ENCODE measurements at regions not wholly inside any gene's neighbourhood (a gene's known extent, or its start where the extent isn't known, plus 50 kb on each side); places are given as distances from the start of the nearest gene placed in this dataset.

DNA sequence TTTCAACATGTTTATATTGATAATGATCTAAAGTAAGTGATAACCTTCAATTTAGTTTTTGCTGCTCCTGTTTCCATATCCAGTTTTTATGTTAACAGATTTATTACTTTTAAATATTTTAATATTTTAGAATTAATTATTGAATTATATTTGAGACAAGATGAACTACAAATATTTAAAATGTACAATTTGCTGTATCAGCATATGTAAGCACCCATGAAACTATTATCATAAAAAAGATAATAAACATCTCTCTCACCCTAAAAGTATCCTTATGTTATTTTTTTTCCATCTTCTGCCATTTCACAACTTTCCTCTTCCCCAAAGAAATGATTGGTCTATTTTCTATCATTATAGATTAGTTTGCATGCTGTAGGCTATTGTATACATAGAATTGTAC is 1426.6 kb upstream of the PRR20A start:
- Histone ChIP-seq H3K9me3 (replicated peaks; ENCODE audit: control insufficient read depth, insufficient read depth, low read length) (no peaks in the 10 kb centered on the region), H3K4me3 (replicated peaks in 1 of 3; ENCODE audit: insufficient read depth in 1 of 3, low read depth in 1 of 3, low read length in 3 of 3) (no peak overlapping the region), H3K79me2 (ENCODE audit: control insufficient read depth, insufficient read depth, low read length) (no peaks in the 10 kb centered on the region), H3K9me1 (replicated peaks; ENCODE audit: control insufficient read depth, extremely low read depth, insufficient read depth, low read length) (no peaks in the 10 kb centered on the region), H3K27ac (ENCODE audit: insufficient read depth, low read depth, low read length) (no peak overlapping the region), H3K4me1 (ENCODE audit: control insufficient read depth, extremely low read depth, insufficient read depth, low read length) (no peaks in the 10 kb centered on the region), H3K9ac (replicated peaks; ENCODE audit: extremely low read depth, insufficient read depth, low read length) (no peak overlapping the region), H3K36me3 (ENCODE audit: control insufficient read depth in 2 of 2, extremely low read depth in 1 of 2, insufficient read depth in 2 of 2, low read length in 2 of 2) (no peaks in the 10 kb centered on the region), H3K27me3 (ENCODE audit: control insufficient read depth in 2 of 2, insufficient read depth in 2 of 2, low read length in 2 of 2) (no peaks in the 10 kb centered on the region), H4K20me1 (replicated peaks; ENCODE audit: control insufficient read depth, extremely low read depth, insufficient read depth, low read length) (no peaks in the 10 kb centered on the region), H3K4me2 (ENCODE audit: insufficient read depth, low read length) (no peak overlapping the region), H2AFZ (ENCODE audit: low read depth, low read length) (no peak overlapping the region)
- ChIA-PET CTCF (no interaction called here), POLR2A (no interaction called here)
- dilution Hi-C loops (cut with MboI; ENCODE audit: extremely low pct_ligation_motif_present, low sequenced_read_pairs) (no loop called here), intact Hi-C loops (cut with micrococcal nuclease) (no loop called here)
- no peak for DNase-seq (ENCODE audit: low read depth, low spot score)
- no peak for FAIRE-seq
- no TSS peak for BruUV-seq (replicated peaks)
- TF ChIP-seq MYC (IDR thresholded peaks at IDR 0.05; ENCODE audit: low read depth, low read length) (no peak), JUN (IDR thresholded peaks at IDR 0.05; ENCODE audit: borderline replicate concordance, insufficient read depth, insufficient read length, low read depth) (no peak), CTCF (IDR thresholded peaks at IDR 0.05; ENCODE audit: extremely low read depth in 1 of 2, insufficient read depth in 1 of 2, low read depth in 1 of 2, low read length in 2 of 2) (no peak), EZH2 (IDR thresholded peaks at IDR 0.05; ENCODE audit: borderline replicate concordance, low read depth, low read length, severe bottlenecking) (no peak), POLR2A (IDR thresholded peaks at IDR 0.05; ENCODE audit: low read depth, low read length) (no peak), FOS (IDR thresholded peaks at IDR 0.05; ENCODE audit: borderline replicate concordance, insufficient read depth, low read length) (no peak), POLR2AphosphoS5 (IDR thresholded peaks at IDR 0.05; ENCODE audit: insufficient read depth, low read depth, low read length) (no peak), GATA2 (IDR thresholded peaks at IDR 0.05; ENCODE audit: insufficient read depth, insufficient read length, low read depth, low read length) (no peak)
- TF ChIP-seq, protein P1, sequence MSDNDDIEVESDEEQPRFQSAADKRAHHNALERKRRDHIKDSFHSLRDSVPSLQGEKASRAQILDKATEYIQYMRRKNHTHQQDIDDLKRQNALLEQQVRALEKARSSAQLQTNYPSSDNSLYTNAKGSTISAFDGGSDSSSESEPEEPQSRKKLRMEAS (IDR thresholded peaks at IDR 0.05; ENCODE audit: insufficient read depth, insufficient read length), result no peak
